Hepatic stellate cell (primary cell): ENCODE measurements at regions not wholly inside any gene's neighbourhood (a gene's known extent, or its start where the extent isn't known, plus 50 kb on each side); places are given as distances from the start of the nearest gene placed in this dataset.
A peak's percentile ranks its signal among the peaks of the same experiment; 100 is the strongest.

Experiments used
- DNase-seq: peaks from one replicate; pipeline ENCODE4 v3.0.0; 2011; ENCODE audit warnings: low spot score

DNA sequence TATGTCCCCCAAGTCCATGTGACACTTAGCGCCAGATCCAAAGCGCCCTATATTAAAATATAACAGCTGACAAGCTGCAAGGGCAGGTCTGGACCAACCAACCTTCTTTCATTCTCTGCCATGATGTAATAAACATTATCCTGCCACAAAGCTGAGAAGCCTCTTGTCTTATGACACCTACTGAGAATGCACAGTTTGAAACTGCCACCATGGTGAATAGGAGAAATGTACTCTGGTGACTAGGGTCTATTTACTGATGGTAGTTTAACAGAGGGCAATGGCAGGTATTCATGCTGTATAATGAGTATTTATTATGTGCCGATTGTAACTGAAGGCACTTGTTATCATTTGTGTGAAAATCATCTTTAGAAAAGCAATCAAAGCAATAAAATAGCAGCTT lies 634.0 kb downstream of the OTOL1 start:
- DNase-seq, result no peak

DNA sequence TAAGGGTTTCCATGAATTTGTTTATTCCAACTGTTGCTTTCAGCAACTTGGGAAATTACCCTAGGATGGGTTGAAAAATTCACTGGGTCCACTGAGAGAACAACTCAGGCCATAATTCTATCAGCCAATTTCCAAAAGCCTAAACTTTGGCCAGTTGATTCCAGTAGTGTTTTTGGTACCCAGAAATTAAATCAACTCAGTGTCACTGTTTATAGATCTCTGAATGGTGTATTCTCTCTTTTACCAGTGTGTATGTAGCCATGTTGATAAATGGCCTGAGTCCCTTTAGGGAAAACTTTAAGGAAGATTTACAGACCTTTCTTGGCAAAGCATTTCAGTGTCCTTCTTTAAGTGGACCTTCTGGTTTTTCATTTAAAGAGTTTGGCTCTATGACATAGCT lies 636.4 kb downstream of the OTOL1 start:
- DNase-seq, result no peak

DNA sequence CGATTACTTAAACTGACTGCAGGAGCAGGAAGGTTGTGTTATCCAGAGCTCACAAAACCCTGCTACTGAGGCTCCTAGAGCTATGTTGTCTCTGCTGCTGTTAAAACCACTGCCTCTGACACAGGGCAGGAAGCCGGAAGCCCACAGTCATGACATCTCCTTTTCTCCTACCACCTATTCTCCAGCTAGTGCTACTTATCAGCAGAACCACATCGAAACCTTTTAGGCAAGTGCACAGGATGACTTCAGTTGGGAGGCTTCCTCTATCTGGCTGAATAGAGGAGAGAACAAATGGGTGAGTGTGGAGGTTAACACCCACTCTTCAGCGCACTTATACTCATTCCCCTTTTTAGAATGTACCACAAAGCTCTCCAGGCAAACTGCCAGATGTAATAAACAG lies 638.0 kb downstream of the OTOL1 start:
- DNase-seq, result no peak

DNA sequence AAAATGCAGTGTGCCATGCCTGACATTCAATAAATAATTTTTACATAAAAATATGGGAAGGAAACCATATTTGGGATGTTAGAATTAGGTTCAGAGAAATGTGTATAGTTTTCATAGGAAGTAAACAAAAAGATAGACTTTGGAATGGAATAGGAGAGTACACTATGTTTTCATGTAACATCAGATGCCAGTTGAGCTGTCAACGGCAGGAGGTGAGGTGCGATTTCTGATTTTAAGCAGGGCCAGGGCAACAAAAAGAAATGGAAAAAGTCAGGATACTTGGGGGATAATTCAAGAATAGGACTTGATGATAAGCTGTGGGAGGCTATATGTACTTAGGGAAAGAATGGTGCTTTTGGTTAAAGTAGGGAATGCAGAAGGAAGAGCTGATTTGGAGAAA lies 639.5 kb downstream of the OTOL1 start:
- DNase-seq, result no peak

DNA sequence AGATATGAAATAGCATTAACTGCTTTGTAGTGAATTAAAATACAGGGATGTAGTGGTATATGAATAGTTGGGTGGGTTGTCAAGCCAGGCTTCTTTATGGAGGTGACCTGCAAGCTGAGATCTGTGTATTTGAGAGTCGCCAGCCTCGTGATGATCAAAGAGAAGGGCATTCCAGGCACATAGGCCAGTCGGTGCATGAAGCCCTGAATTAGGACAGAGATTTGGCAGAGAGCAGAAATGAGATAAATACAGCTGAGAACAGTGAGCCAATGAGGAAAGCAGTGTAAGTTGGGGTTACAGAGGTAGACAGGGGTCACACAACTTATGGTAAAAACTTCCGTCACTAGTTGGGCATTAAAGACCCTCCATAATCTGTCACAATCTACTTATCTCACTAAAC lies 641.9 kb downstream of the OTOL1 start:
- DNase-seq, result no peak

DNA sequence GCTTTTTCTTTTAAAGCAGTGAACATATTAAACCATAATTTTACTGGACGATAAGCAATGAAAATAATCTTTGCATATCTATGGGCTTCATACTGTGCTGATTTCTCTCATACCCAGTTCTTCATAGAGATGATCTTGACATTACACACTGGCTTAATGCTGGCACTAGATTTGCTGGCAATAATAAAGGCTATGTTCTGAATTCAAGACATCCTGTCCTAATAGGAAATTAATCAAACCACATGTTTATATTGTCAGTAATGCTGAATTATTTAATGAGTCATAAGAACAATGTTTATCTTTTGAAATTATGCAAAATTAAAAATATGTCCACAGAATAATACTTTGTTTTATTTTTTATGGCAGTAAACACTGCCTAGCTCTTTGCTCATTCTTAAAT lies 643.2 kb downstream of the OTOL1 start:
- no peak for DNase-seq

DNA sequence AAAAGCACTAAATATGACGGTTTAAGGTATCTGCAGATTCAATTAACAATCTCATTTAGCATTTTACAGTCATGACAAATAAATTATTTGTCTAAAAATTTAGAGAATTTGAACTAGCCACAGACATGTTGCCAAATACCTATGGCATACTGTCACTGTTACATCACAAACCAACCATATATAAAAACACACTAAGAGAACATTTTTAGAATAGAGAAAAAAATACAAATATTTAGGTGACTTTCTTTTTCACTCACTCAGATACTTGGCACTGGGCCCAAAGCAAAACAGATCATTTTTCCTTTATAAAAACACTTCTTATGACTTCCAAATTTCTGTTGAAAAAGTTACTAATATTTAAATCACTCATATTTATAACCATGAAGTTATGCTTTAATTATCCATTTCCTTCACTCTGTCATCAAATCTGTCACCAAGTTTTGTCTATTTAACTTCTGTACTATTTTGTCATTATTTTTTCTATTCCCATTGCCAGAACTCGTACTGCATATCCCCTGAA lies 644.7 kb downstream of the OTOL1 start:
- DNase-seq, result peak; percentile 2

DNA sequence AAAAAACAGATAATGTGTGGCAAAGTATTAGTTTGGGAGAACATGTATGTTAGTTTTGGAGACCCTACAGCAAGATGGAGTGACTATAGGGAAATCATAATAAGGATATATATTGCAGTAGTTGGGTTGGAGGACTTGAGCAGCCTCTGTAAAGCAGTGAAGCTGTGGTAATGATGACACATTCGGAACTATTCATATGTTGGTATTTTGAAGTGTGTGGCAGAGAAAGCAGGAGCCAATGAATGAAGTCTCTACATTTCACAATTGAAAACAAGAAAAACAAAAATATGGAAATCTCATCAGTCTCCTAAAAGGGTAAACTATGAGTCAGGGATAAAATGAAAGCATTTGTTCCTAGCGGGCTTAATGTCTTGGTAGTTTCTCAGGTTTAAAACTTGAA lies 645.9 kb downstream of the OTOL1 start:
- no peak for DNase-seq

DNA sequence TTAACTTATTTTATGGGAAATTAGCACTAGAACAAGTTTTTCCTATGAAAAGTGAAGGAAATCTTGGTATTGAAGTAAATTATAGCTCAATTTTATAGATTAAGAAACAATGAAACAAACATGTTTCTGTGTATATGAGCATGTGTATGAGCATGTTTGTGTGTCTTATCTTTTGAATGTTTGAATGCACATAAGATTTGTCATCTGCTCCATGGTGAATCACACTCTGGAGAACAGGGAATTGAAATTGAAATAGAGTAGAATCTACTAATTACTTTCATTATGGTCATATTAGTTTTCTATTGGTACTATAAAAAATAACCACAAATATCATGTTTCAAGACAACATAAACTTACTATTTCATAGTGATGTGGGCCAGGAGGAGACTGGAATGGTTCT lies 646.6 kb downstream of the OTOL1 start:
- no peak for DNase-seq

DNA sequence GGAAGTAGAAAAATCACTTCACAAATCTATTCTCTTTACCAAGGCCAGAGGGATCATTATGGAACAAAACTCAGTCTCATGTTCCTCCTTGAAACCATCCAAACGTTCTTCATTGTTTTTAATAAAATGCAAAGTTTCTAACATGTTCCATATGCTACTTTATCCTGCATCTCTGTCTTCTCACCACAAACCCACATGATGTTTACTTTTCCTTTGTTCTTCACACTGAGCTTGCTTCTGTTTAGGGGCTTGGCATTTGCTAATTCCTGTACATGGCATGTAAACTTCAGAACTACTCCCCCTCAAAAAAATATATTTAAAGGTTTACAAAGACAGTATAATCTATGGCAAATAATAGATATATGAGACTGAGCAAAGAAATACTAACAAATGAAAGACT lies 651.4 kb downstream of the OTOL1 start:
- no peak for DNase-seq

DNA sequence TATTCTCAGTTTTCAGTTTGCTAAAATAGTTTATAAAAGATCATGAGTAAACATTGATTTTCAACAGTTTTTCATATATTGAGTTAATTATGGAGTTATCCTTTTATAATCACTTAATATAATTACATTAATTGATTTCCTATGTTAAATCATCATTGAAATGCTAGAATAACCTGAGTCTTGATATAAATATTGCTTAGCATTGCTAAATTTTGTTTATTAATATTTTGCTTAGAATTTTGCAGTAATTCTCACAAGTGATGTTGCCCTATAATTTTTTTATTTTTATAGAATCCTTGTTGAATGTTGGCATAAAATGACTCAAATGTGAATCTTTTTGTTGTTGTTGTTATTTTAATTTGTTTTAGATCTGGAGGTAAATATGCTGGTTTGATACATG lies 654.2 kb downstream of the OTOL1 start:
- no peak for DNase-seq

DNA sequence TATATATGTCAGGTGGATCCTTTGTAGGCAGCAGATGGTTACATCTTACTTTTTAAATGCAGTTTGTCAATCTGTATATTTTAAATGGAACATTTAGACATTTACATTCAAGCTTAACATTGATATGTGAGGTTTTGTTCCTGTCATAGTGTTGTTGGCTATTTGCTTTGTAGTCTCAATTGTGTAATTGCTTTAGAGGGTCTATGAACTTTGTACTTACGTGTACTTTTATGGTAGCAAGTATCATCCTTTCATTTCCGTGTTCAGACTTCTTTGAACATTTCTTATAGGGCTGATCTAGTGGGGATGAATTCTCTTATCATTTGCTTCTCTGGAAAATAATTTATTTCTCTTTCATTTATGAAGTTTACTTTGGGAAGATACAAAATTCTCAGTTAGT lies 656.0 kb downstream of the OTOL1 start:
- DNase-seq, result no peak

DNA sequence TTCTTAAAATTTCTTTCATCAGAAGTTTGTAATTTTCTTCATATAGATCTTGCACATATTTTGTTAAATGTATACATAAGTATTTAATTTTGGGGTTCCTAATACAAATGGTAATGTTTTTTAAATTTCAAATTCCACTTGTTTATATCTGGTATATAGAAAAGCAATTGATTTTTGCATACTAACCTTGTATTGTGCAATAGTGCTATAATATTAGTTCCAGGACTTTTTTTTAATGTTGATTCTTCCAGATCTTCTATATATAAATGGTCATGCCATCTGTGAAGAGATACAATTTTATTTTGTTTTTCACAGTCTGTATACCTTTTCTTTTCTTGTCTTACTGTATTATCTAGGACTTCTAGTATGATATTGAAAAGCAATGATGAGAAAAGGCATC lies 665.0 kb downstream of the OTOL1 start:
- DNase-seq, result no peak

DNA sequence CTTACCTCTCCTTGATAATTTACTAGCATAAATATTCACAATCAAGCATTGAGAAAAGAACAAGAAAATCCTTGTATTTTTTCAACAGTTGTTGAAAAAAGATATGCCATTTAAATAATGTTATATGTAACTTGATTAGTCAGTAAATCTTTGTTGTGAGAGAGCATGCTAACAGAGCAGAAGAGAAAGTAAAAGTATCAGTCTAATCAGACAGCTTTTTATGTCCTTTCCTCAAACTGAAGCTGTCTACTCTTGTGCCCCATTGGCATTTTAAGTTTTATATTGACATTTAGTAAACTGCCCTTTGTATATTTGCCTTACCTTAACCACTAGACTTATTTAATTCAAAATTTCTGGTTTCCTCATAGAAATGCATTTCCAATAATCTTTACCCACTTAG lies 668.7 kb downstream of the OTOL1 start:
- DNase-seq, result no peak

DNA sequence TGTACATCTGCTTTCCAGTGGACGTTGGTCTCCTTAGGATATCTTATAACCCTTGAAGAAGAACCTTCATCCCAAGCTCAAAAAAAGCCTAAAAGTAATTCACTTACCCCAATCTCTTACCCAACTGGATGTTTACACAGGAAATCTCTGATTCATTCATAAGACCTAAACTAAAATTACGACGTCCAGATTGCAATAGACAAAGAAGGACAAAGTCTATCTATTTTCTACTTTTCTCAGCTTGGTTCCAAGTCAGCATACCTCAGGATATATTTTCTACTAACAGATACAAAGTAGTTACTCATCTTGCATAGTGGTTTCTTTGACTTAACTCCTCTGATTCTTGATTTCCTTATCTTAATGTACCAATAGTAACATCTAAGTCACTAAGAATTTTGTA lies 669.9 kb downstream of the OTOL1 start:
- DNase-seq, result no peak

DNA sequence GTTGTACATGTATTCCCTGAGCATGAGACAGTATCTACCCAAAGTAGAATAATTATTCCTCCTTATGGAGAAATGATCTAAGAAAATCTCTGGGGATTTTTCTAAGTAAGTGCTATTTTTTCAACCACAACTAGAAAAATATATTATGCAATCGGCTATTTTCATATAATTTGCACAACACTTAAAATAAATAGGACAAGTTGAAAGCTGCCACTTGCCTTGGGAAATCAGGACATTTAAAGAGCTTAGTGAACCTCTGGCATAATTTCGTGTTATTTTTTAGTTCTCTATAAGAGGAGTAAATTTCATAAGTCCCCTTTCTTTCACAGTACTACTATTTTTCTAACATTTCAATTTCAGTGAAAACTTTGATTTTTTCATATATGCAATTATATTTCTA lies 672.1 kb downstream of the OTOL1 start:
- DNase-seq, result no peak

DNA sequence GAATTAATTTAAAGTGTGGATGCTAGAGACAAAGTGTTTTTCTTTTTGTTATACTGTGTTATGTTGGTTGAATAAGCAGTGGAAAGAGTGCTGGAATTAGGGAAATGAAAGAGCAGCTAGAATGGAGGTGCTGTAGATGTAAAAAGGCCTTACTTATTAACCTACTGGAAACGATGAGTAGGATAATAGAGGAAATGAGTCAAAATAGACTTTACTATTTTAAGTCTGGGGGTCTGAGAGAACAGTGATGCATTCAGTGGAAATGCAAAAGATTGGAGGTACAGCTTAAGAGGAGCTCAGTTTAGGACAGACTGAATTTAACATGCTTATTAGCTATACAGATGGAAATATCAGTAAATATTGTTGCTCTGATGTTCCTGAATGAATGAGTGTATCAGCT lies 674.0 kb downstream of the OTOL1 start:
- no peak for DNase-seq

DNA sequence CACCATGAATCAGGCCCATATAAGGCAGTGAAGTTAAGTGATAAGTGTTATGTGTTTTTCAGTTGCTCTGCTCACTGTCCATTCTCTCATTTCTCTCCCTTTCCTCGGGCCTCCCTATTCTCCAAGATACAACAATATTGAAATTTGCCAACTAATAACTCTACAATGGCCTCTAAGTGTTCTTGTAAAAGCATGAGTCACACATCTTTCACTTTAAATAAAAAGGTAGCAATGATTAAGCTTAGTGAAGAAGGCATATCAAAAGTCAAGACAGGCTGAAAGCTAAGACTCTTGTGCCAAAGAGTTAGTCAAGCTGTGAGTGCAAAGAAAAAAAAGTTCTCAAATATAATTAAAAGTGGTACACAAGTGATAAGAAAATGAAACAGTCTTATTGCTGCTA lies 675.4 kb downstream of the OTOL1 start:
- no peak for DNase-seq

DNA sequence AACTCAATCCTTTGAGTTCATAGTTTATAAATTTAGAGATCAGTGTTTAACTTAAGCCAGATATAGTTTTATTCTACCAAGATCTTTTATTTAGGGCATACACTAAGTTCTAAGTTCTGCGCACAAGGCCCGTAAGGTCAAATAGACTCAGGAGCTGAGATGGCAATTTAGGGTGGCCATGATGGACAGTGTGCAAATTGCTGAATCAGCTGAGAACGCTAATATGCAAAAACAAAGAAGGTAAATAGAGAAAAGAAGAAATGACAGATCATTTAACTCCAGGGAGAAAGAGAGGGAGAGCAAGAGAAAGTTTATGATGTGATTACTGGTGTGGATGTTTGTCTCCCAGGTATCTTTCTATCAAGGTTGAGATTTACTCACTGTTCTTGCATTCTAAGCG lies 678.5 kb downstream of the OTOL1 start:
- DNase-seq, result no peak

DNA sequence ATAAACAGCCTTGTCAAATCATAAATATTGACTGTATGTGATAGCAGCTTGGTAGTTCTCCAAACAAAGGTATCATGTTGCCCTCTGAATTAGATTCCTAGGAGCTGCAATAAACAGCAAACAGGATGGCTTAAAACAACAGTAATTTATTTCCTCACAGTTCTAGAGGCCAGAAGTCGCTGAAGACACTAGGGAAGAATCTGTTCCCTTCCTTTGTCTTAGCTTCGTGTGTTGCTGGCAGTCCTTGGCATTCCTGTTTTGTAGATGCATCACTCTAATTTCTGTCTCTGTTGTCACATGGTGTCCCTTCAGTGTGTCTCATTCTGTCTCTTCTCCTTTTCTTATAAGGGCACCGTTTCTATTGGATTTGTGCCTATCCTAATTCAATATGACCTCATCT lies 679.3 kb downstream of the OTOL1 start:
- no peak for DNase-seq

DNA sequence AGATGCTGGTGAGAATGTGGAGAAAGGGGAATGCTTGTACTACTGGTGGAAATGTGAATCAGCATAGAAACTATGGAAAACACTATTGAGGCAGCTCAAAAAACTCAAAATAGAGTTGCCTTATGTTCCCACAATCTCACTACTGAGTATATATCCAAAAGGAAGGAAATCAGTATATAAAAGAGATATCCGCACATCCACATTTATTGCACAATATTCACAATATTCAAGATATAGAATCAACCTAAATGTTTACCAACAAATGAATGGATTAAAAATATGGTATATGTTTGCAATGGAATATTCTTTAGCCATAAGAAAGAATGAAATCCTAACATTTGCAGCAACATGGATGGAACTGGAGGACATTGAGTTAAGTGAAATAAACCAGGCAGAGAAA lies 686.8 kb downstream of the OTOL1 start:
- DNase-seq, result no peak

DNA sequence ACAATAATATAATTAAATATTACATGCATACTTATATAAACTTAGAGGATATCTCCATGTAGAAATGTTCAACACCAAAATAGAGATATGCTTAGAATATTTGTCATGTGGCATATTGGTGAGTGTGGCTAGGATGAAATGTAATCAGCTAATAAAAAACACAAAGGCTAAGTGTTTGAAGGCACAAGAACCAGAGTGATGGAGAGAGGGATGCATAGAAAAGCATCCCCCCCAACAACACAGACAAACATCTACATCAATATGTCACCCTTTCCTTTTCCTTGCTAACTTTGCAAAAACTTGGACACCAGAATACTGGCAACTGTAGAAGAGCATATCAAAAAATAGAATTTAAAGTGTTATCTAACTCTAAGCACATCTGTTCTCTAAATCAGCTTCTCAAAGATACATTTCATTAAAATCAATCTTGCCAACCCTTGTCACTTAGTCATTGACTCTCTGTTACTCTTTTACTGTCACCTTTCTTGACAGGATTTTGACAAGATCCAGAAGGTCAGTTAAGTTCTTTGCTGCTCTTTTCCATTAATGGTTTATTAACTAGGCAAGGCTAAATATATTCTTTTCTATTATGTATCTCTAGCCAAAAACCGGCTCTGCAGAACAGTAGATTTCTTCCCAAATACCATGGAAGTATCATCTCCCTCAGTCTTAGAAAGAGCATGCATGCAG lies 695.9 kb downstream of the OTOL1 start:
- DNase-seq, result no peak

DNA sequence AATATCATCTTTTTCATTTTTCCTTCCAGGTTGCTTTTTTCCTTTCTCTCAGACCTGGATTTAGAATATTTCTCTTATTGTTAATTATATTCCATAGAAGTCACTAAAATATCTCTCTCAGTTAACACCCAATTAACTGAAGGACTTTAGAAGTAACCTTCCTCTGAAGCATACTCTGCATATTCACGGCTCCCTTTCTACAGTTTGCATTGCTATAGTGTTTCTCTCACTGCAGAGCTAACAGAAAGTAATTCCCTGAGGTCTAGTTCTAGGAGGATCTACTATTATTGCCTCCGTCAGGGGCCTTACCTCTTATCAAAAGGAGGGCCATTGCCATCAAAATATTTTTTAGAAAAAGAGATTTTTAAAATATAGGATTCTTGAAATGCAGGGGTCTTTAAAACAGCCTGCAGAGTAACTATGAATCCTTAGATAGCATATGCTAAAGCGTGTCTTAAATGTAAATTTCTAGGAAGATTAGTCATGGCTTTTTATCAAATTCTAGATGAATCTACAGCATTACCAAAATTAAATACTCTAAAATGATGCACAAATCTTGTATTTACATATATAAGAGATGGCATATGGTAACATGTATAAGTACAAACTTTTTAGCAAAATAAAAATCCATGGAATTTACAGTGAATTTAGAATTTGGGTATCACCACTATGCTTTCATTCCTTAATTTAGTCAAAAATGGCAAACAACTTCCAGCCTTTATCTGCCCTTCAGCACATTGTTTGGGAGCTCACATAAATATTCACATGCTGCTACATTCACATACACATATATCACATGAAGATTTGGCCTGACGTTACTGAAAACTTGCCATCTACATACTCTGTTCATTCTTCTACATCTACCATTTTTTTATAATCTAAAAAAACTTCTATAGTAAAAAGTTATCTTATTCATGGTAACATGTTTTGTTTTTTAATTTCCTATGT lies 696.8 kb downstream of the OTOL1 start:
- DNase-seq, result no peak
